GM19468 (cell line): ENCODE measurements at regions not wholly inside any gene's neighbourhood (a gene's known extent, or its start where the extent isn't known, plus 50 kb on each side); places are given as distances from the start of the nearest gene placed in this dataset.
"Not testable (repeated sequence)": the region's sequence is repeated elsewhere in the genome, so short reads cannot be mapped to it uniquely, and the experiment has no call there.

Experiments used
- ATAC-seq: cut with Tn5 transposase; IDR thresholded peaks from one replicate; pipeline ENCODE4 v1.9.1; 2021; ENCODE audit warnings: mild to moderate bottlenecking, moderate library complexity, moderate number of reproducible peaks; ENCODE audit not compliant: unreplicated experiment; ENCODE audit errors: extremely low read depth

DNA sequence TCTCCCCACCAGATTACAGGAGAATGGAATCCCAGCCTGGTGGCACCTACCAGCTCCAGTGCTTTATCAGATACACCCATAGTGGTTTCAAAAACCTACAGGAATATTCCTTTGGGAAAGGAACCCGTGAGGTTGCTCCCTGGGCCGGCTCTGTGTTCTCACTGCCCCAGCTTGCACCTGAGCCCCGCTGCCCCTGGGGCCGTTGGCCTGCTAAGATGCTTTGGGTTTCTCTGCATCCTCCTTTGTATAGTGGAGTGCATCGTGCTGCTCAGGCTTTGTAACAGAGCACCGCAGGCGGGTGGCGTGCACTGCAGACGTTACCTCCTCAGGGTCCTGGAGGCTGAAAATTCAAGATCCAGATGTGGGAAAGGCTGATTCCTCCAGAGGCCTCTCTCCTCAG is 414.1 kb downstream of the BRD1 start:
- no peak for ATAC-seq

- ATAC-seq, result no peak
Observed at GRCh38 chr22:49413146-49413545, 414.5 kb downstream of the BRD1 start.

DNA sequence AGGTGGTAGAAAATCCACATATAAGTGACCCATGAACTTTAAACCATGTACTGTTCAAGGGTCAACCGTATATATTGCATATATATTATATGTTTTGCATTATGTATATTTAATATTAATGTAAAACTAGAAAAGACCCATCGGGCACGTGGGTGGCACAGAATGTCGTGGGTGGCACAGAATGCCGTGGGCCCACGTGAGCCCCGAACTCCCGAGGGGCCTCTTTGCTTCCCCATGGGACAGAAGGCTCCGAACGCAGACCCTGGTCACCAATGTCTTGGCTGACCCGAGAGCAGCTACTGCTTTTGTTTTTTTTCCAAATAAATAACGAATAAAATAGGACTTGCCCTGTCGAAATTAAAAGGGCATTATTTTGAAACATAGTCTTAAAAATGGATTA is 415.4 kb downstream of the BRD1 start:
- ATAC-seq, result no peak

DNA sequence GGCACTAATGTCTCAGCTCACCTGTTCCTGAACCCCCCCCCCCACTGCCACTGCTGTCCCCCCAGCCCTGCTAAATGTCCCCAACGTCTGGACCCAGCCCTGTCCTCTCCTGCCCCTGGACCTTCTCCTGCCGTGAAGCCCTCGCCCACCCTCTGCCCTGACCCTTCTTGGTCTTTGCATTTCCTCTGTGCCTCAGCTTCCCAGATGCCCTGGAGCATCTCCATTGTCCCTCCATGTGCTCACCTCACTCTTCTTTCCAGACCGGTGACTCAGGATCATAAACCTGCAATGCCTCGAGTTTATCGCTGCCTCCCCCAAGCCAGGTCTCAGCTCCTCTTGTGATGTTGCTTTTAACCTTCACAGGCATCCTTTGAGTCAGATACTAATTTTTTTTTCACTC is 416.4 kb downstream of the BRD1 start:
- no peak for ATAC-seq

GRCh38 chr22:49408102-49408836 is 419.4 kb downstream of the BRD1 start:
- no peak for ATAC-seq

GRCh38 chr22:49406879-49407587 is 420.6 kb downstream of the BRD1 start:
- no peak for ATAC-seq

DNA sequence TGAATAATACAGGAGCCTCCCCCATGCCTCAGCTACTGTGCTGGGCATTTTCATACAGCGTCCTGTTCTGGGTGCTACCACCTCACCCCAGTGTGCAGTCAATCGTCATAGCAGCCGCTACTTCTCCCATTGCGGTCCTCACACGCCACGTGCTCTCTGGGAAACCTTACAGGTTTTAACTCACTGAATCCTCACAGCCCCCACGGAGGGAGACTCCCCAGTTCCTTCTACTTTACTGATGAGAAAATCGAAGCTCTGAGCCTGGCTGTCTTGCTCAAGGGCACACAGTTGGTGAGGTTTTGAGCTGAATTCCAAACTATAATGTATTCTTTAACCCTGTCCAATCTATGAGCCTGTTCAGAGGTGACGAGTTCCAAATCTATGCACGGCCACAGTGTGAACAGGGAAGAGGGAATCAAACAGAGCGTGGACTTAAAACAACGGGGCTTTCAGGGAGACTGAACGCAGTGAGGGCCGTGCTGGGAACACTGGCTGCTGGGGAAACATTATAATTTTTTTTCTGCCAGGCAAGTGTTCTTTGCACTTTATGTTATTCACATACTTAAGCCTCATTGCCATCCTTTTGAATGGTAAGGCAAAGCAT is 421.5 kb downstream of the BRD1 start:
- ATAC-seq, result no peak

DNA sequence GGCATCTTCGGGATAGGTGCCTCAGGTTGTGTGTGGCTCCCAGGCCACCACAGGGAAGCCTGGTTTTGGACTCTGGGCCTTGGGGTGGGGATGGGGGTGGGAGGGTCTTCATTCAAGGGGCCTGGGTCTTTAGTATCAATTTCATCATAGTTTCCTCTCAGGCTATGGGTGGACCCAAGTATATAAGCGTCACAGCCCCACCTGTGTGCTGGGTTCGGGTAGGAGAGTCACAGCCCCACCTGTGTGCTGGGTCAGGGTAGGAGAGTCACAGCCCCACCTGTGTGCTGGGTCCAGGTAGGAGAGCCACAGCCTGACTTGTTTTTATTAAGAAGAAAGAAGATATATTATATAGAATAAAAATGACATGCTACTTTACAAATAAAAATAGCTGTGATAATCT is 422.1 kb downstream of the BRD1 start:
- ATAC-seq, result no peak

- no peak for ATAC-seq
Observed at GRCh38 chr22:49404576-49405241, 423.0 kb downstream of the BRD1 start.

DNA sequence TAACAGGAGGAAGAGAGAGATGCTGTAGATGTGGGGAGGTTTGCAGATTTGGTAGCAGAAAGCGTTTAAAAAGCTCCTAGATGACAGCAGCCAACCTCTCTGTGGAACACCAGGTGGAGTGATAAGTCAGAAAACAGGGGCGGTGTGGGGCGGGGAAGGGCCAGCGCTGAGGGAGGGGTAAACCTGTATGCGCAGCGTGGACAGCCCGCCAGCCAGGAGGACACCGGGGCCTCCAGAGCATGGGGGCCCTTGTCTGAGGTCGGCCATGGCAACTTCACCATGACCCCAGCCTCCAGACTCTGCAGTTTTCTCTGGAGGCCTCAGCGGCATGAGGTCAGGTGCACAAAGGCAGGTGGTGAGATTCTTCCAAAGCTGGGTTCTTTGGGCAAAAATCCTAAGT is 423.7 kb downstream of the BRD1 start:
- ATAC-seq, result no peak

- ATAC-seq, result no peak
Observed at GRCh38 chr22:49403102-49403501, 424.6 kb downstream of the BRD1 start.

DNA sequence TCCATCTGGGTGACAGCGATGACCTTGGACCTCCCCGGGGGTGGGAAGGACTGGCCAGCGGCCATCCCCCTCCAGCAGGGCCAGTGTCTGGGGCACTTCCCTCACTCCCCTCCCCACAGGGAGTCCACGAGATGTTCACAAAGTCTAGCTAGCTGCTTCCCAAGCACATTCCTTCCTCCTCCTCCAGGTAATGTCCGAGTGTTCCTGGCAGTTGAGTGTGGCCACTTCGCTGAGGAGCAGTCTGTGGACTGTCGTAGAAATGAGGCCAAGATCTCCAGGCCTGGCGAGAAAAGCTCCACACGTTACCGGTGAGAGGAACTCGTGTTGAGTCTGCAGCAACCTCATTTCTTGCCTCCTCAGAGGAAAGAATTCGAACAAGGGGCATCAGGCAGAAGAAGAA is 425.5 kb downstream of the BRD1 start:
- no peak for ATAC-seq

DNA sequence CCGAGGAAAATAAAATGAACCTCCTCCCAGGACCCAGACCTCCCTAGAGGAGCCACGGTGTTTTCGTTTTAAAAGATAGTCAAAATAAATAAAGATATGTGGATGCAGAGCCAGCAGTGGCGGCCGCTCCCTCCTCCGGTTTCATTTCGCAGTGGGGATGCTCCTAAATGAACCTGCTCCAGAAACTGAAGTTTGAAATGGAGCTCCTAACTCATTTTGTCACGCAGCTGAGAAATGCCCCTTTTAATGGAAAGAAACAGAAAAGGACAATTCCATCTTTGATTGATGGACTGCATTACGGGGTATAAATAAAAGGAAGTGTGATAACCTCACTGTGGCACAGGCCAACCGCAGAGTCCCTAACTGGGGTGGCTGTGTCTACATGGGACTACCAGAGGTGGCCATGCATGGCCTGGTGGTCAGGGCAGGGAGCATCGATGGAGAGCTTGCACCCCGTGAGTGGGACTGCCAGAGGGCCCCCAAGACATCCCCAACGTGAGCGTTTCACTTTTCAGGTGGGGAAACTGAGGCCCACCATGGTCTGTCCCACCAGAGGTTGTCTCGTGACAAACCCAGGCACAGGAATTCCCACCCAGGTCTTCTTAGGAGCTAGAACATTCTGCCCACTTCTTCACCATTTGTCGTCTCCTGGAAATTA is 426.6 kb downstream of the BRD1 start:
- no peak for ATAC-seq

DNA sequence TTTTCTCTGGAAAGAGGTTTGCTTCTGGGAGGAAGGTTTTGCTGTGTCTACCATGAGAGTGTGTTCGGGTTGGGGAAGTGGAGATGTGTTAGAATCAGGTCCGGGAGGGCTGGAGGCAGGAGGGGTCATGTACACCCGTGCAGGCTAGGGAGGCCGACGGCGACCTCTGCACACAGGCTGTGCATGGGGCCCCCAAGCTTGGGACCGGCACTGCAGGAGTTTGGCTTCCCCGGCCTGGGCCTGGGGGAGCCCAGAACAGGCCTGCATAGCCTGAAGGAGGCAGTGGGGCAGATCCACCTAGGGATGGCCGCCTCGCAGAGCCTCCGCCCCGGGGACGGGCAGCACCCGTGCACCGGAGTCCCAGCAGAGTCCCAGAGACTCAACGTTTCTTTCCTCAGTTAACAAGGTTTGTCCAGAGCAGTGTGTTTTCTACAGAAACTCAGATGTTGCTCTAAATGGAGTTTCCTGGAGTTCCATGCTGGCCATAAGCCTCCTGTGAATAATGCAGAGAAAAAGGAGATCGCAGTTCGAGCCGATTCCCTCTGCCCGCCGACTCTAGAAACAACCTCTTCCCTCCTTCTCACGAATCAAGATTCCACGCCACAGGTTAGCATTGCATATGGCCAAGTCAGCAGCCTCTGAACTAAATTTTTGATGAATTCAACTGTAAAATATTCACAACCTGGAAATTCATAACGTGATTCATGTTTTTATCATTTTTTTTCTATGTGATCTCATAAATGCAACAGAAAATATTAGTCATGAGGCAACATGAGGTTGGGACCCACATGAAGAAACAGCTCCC is 427.3 kb downstream of the BRD1 start:
- no peak for ATAC-seq

- ATAC-seq, result no peak
Observed at GRCh38 chr22:49398646-49399045, 429.0 kb downstream of the BRD1 start.

- ATAC-seq, result no peak
Observed at GRCh38 chr22:49398115-49398514, 429.6 kb downstream of the BRD1 start.

GRCh38 chr22:49396817-49397216 is 430.9 kb downstream of the BRD1 start:
- no peak for ATAC-seq

DNA sequence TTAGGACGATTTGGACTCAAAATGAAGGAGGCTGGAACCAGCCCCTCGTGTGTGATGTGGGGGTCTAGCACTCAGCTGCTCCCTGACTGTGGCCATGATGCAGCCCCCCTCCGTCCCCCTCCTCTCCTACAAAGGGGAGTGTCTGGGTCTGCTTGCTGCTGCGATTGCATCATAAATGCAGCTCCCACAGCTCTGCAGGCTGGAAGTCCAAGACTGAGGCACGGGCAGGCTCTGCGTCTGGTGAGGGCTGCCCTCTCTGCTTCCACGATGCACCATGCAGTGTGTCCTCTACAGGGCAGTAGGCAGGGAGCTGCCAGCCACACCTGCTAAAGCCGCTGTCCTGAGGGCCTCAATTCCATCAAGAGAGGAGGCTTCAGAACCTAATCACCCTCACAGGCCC is 432.1 kb downstream of the BRD1 start:
- no peak for ATAC-seq

GRCh38 chr22:49395062-49395461 is 432.6 kb downstream of the BRD1 start:
- not testable (repeated sequence) for ATAC-seq
